Upper lobe of left lung (tissue), 4 donors: ENCODE measurements at regions not wholly inside any gene's neighbourhood (a gene's known extent, or its start where the extent isn't known, plus 50 kb on each side); places are given as distances from the start of the nearest gene placed in this dataset.

Experiments used
- CTCF ChIP-seq, 6 experiments: fragments of 450-650 bp in 4 of 6; fragments of 200-600 bp in 2 of 6; sonication (generic) in 2 of 6; IDR thresholded peaks; one replicate each; pipeline ENCODE4 v1.5.1; 2016 to 2019; ENCODE audit warnings: antibody characterized with exemption in 6 of 6
- POLR2A ChIP-seq, 4 donors: fragments of 450-650 bp; IDR thresholded peaks; one replicate each; pipeline ENCODE4 v1.5.1; 2016 to 2017; ENCODE audit warnings: antibody characterized with exemption in 4 of 4, mild to moderate bottlenecking in 2 of 4

- TF ChIP-seq CTCF (IDR thresholded peaks at IDR 0.05) = no peak
- no peak for TF ChIP-seq POLR2A (IDR thresholded peaks at IDR 0.05)
These were observed 325.1 kb downstream of the CDH26 start for GRCh38 chr20:60283281-60283680.
